Astrocyte of the spinal cord (primary cell): ENCODE measurements at regions not wholly inside any gene's neighbourhood (a gene's known extent, or its start where the extent isn't known, plus 50 kb on each side); places are given as distances from the start of the nearest gene placed in this dataset.
"Not testable (repeated sequence)": the region's sequence is repeated elsewhere in the genome, so short reads cannot be mapped to it uniquely, and the experiment has no call there.

Source experiments
- DNase-seq: peaks from one replicate; pipeline ENCODE4 v3.0.0; 2011; ENCODE audit warnings: low read depth, low spot score
- H3K4me3 ChIP-seq: 2 replicates; pipeline ENCODE4 v1.5.1; 2011; ENCODE audit warnings: low read depth, mild to moderate bottlenecking, low read length, moderate library complexity
- CTCF ChIP-seq: IDR thresholded peaks from 2 replicates; pipeline ENCODE4 v1.5.1; 2012; ENCODE audit warnings: low read depth, mild to moderate bottlenecking, low read length, inconsistent platforms
- in situ Hi-C: cut with HindIII; loops from 2 replicates; pipeline ENCODE4 v1.10.0; 2017; ENCODE audit warnings: low sequenced_read_pairs

- no peak for TF ChIP-seq CTCF
- in situ Hi-C loops, result no loop called here
- DNase-seq, result no peak
- no peak overlapping the region for H3K4me3 ChIP-seq
Measured at GRCh38 chr10:121680879-121681655, 82.8 kb upstream of the FGFR2 start.

DNA sequence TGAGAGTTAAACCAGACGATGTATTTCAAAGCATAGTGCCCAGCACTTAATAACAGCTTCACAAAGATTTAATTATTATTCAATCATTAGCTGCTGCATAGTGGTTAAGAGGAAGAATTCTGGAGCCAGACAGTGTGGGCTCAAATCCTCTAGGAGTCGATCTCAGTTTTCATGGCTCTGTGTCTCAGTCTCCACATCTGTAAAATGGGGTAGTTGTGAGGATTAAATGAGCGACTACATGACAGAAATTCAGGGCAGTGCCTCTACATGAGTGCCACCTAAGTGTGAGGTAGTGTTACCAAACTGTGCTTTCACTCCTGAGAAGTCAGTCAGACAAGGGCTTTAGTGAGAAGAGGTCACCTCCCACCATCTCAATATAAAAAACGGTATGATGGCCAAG, 81.7 kb upstream of the FGFR2 start:
- in situ Hi-C loops, result no loop called here
- no peak for DNase-seq
- no peak overlapping the region for H3K4me3 ChIP-seq
- TF ChIP-seq CTCF, result no peak

DNA sequence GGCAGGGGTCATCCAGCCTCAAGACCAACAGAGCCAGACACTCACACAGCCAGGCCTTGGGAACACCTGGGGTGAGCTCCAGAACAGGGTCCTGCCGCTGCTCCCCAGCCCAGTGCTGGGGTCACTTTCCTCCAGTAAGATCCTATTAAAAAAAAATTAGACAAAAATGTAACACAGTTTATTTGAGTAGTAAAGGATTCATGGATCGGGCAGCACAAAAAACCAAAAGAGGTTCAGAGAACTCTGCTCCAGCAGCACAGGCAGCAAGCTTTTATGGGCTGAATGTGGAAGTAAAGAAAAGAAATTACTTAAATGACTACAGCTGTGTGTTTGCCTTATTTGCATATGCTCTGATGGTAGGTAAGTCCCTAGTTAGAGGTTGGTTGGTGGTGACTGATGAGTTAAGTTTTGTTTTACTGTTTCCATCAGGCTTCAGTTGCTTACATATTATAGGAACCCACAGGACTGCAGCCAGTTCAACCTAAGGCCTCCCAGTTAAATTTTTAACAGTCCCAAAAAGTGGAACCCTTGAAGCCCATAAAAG, 80.5 kb upstream of the FGFR2 start:
- H3K4me3 ChIP-seq, result no peak overlapping the region
- no peak for DNase-seq
- TF ChIP-seq CTCF, result no peak
- in situ Hi-C loops, result no loop called here

GRCh38 chr10:121677880-121678279, 79.6 kb upstream of the FGFR2 start:
- no peak for DNase-seq
- no peak overlapping the region for H3K4me3 ChIP-seq
- no peak for TF ChIP-seq CTCF
- in situ Hi-C loops, result no loop called here

DNA sequence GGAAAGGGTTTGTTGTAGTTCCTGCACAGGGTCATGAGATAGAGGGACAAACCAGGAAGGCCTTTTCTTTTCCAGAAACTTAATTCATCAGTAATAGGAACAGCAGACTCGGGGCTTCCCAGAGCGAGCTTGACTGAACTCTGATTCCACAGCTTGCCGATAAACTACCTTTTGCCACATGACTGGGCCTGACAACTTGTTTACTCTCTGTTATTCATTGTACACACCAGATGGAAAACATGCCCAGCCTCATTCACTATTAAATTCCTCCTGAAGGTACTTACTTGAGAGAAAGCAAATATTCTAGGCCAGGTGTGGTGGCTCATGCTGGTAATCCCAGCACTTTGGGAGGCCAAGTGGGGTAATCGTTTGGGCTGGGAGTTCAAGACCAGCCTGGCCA, 77.1 kb upstream of the FGFR2 start:
- TF ChIP-seq CTCF, result no peak
- DNase-seq, result no peak
- H3K4me3 ChIP-seq, result no peak overlapping the region
- in situ Hi-C loops, result no loop called here

- H3K4me3 ChIP-seq, result no peak overlapping the region
- no peak for TF ChIP-seq CTCF
- in situ Hi-C loops, result no loop called here
- DNase-seq, result no peak
Measured at GRCh38 chr10:121674885-121675284, 76.6 kb upstream of the FGFR2 start.

DNA sequence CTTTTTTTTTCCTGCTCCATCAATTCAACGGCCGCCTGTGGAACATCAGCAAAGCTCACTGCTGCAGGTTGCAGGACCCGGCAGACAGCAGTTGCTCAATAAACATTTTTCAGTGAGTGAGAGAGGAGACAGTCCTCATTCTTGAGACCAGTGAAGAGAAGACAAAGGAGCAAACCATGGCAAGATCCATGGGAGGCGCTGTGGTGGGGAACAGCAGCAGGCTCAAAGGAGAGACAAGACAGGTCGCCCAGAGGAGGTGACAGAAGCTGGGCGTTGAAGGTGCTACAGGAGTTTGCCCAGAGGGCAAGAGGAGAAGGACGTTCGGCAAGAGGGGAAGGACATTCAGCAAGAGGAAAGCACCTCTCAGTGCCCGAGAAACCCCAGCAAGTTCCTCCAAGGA, 74.5 kb upstream of the FGFR2 start:
- in situ Hi-C loops, result no loop called here
- no peak for DNase-seq
- no peak for TF ChIP-seq CTCF
- H3K4me3 ChIP-seq, result no peak overlapping the region

DNA sequence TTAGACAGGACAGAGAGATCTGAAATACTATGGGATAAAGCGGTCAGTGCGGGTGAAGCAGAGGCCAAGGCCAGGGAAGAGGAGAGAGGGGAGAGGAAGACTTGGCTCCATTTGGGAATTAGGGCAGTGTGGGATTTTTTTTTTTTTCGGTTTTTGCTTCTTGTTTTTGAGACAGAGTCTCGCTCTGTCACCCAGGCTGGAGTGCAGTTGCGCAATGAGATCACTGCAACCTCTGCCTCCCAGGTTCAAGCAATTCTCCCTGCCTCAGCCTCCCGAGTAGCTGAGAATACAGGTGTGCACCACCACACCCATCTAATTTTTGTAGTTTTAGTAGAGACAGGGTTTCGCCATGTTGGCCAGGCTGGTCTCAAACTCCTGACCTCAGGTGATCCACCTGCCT, 71.6 kb upstream of the FGFR2 start:
- DNase-seq, in situ Hi-C loops: not testable (repeated sequence)

More for the DNA sequence above, 71.6 kb upstream of the FGFR2 start:
- H3K4me3 ChIP-seq, result not testable (repeated sequence)
